ENCODE measurements at regions not wholly inside any gene's neighbourhood (a gene's known extent, or its start where the extent isn't known, plus 50 kb on each side); places are given as distances from the start of the nearest gene placed in this dataset.

GRCh38 chr7:136062625-136063325 lies 85.6 kb upstream of the MTPN start:
- no peak for DNase-seq

- DNase-seq, result no peak
Observed at GRCh38 chr7:136061433-136061832, 84.3 kb upstream of the MTPN start.

GRCh38 chr7:136058546-136058945 lies 81.4 kb upstream of the MTPN start:
- no peak for DNase-seq

- DNase-seq, result no peak
Observed at GRCh38 chr7:136057509-136057908, 80.3 kb upstream of the MTPN start.

GRCh38 chr7:136056651-136057231 lies 79.6 kb upstream of the MTPN start:
- DNase-seq, result no peak

- no peak for DNase-seq
Observed at GRCh38 chr7:136055266-136055665, 78.1 kb upstream of the MTPN start.

GRCh38 chr7:136053689-136054485 lies 76.7 kb upstream of the MTPN start:
- DNase-seq, result no peak

GRCh38 chr7:136051203-136051928 lies 74.2 kb upstream of the MTPN start:
- DNase-seq, result no peak

GRCh38 chr7:136050462-136050847 lies 73.3 kb upstream of the MTPN start:
- no peak for DNase-seq

GRCh38 chr7:136049818-136050461 lies 72.8 kb upstream of the MTPN start:
- DNase-seq, result no peak

- DNase-seq, result no peak
Observed at GRCh38 chr7:136049117-136049516, 72.0 kb upstream of the MTPN start.

- DNase-seq, result no peak
Observed at GRCh38 chr7:136046548-136046947, 69.4 kb upstream of the MTPN start.

- DNase-seq, result no peak
Observed at GRCh38 chr7:136045992-136046391, 68.8 kb upstream of the MTPN start.

- no peak for DNase-seq
Observed at GRCh38 chr7:136045181-136045580, 68.0 kb upstream of the MTPN start.

- no peak for DNase-seq
Observed at GRCh38 chr7:136039577-136040345, 62.6 kb upstream of the MTPN start.

GRCh38 chr7:136036336-136036735 lies 59.2 kb upstream of the MTPN start:
- DNase-seq, result no peak

GRCh38 chr7:136034132-136034531 lies 57.0 kb upstream of the MTPN start:
- no peak for DNase-seq

- DNase-seq, result no peak
Observed at GRCh38 chr7:136033413-136034031, 56.4 kb upstream of the MTPN start.

- DNase-seq, result no peak
Observed at GRCh38 chr7:136030867-136031318, 53.7 kb upstream of the MTPN start.

GRCh38 chr7:136030330-136030729 lies 53.2 kb upstream of the MTPN start:
- DNase-seq, result no peak

- no peak for DNase-seq
Observed at GRCh38 chr7:136027160-136027559, 50.0 kb upstream of the MTPN start.

Data from Kasumi-1 (cell line).